Uterus (tissue), 2 donors: ENCODE measurements at regions not wholly inside any gene's neighbourhood (a gene's known extent, or its start where the extent isn't known, plus 50 kb on each side); places are given as distances from the start of the nearest gene placed in this dataset.

Experiments used
- CTCF ChIP-seq, 4 experiments: fragments of 200-600 bp in 2 of 4; fragments of 450-650 bp in 2 of 4; sonication (generic) in 2 of 4; IDR thresholded peaks; one replicate each; pipeline ENCODE4 v1.5.1; 2016 to 2019; ENCODE audit warnings: antibody characterized with exemption in 4 of 4, mild to moderate bottlenecking in 2 of 4, moderate library complexity in 1 of 4
- POLR2A ChIP-seq, 2 donors: fragments of 450-650 bp; IDR thresholded peaks; one replicate each; pipeline ENCODE4 v1.6.1; 2016; ENCODE audit warnings: antibody characterized with exemption in 2 of 2, mild to moderate bottlenecking in 1 of 2, moderate library complexity in 1 of 2

- no peak for TF ChIP-seq POLR2A (IDR thresholded peaks at IDR 0.05)
- no peak for TF ChIP-seq CTCF (IDR thresholded peaks at IDR 0.05)
These were observed 300.5 kb downstream of the DEPDC1B start for GRCh38 chr5:60399507-60399906.
